Breast epithelium (tissue), 4 donors: ENCODE measurements at regions not wholly inside any gene's neighbourhood (a gene's known extent, or its start where the extent isn't known, plus 50 kb on each side); places are given as distances from the start of the nearest gene placed in this dataset.
A peak's percentile ranks its signal among the peaks of the same experiment; 100 is the strongest.

Experiments used
- DNase-seq, 2 donors: peaks; one replicate each; pipeline ENCODE4 v3.0.0-alpha.2; 2019; ENCODE audit warnings: low spot score in 2 of 2
- H3K27ac ChIP-seq, 2 donors: fragments of 200-600 bp; sonication (generic) in 1 of 2; one replicate each; pipeline ENCODE4 v1.5.1; 2016 to 2019; ENCODE audit warnings: mild to moderate bottlenecking in 1 of 2
- H3K27me3 ChIP-seq, 2 donors: fragments of 200-600 bp; sonication (generic) in 1 of 2; one replicate each; pipeline versions ENCODE4 v1.5.1 to v1.6.0; 2017 to 2019; ENCODE audit warnings: control low read depth in 1 of 2, mild to moderate bottlenecking in 1 of 2
- H3K36me3 ChIP-seq: fragments of 200-600 bp; one replicate; pipeline ENCODE4 v1.5.1; 2019
- H3K4me1 ChIP-seq, 2 donors: fragments of 200-600 bp; sonication (generic); one replicate each; pipeline ENCODE4 v1.5.1; 2016 to 2019; ENCODE audit warnings: control low read depth in 1 of 2
- H3K4me3 ChIP-seq, 3 donors: fragments of 200-600 bp; sonication (generic); 1 replicate in 2 of 3; 2 replicates in 1 of 3; pipeline ENCODE4 v1.5.1; 2016 to 2019; ENCODE audit warnings: mild to moderate bottlenecking in 3 of 3, moderate library complexity in 2 of 3
- H3K9me3 ChIP-seq, 2 donors: fragments of 200-600 bp; sonication (generic) in 1 of 2; one replicate each; pipeline ENCODE4 v1.5.1; 2016 to 2019; ENCODE audit warnings: control low read depth in 1 of 2
- CTCF ChIP-seq, 3 donors: fragments of 450-650 bp; IDR thresholded peaks; one replicate each; pipeline ENCODE4 v1.5.1; 2016 to 2017; ENCODE audit warnings: antibody characterized with exemption in 3 of 3, mild to moderate bottlenecking in 3 of 3, moderate library complexity in 3 of 3
- POLR2A ChIP-seq: fragments of 450-650 bp; IDR thresholded peaks from one replicate; pipeline ENCODE4 v1.6.1; 2016; ENCODE audit warnings: antibody characterized with exemption, mild to moderate bottlenecking, moderate library complexity
- POLR2AphosphoS5 ChIP-seq, 3 donors: sonication (generic); formaldehyde crosslinking; IDR thresholded peaks; one replicate each; pipeline ENCODE4 v1.6.1; 2017; ENCODE audit warnings: antibody characterized with exemption in 3 of 3
- intact Hi-C: fragments of 100-400 bp; cut with DNase I; formaldehyde crosslinking; loops from one replicate; pipeline ENCODE4 v1.15.1; 2023; ENCODE audit warnings: low total_unique reads

DNA sequence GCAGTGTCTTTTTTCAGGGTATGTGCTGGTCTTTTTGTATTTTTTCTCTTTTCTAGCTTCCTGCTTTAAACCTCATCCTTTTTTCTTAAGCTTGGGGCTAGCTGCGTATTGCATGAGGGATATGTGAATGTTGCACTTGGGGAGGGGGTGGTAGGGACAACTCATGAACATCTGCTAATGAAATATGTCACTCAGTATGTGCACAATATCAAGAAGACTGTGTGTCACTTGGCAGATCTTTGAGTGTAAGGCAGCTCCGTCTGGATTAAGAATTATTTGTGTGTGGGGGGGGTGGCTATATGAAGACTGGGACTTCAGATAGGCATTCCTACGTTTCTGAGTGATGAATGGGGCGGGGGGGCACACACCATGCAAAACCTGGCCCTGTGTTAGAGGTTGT is 170.4 kb upstream of the CACNA1E start:
- intact Hi-C loops = no loop called here
- Histone ChIP-seq H3K9me3 (no peaks in the 10 kb centered on the region), H3K4me1 (no peaks in the 10 kb centered on the region), H3K4me3 (no peak overlapping the region), H3K27ac (no peak overlapping the region), H3K36me3 (no peaks in the 10 kb centered on the region), H3K27me3 (peaks cover 1 to 58% of the 10 kb centered on the region in 2 donors)
- TF ChIP-seq CTCF (IDR thresholded peaks at IDR 0.05) = no peak
- no peak for TF ChIP-seq POLR2A
- no peak for TF ChIP-seq POLR2AphosphoS5 (IDR thresholded peaks at IDR 0.05)
- no peak for DNase-seq

GRCh38 chr1:181313466-181313865 is 169.9 kb upstream of the CACNA1E start:
- H3K27me3 ChIP-seq = peaks cover 3 to 63% of the 10 kb centered on the region in 2 donors
- H3K4me3 ChIP-seq = no peak overlapping the region
- TF ChIP-seq POLR2AphosphoS5 (IDR thresholded peaks at IDR 0.05) (no peak), POLR2A (no peak), CTCF (IDR thresholded peaks at IDR 0.05) (no peak)
- no peaks in the 10 kb centered on the region for H3K9me3 ChIP-seq
- DNase-seq = no peak
- H3K27ac ChIP-seq = no peak overlapping the region
- intact Hi-C loops = no loop called here
- no peaks in the 10 kb centered on the region for H3K4me1 ChIP-seq
- no peaks in the 10 kb centered on the region for H3K36me3 ChIP-seq

DNA sequence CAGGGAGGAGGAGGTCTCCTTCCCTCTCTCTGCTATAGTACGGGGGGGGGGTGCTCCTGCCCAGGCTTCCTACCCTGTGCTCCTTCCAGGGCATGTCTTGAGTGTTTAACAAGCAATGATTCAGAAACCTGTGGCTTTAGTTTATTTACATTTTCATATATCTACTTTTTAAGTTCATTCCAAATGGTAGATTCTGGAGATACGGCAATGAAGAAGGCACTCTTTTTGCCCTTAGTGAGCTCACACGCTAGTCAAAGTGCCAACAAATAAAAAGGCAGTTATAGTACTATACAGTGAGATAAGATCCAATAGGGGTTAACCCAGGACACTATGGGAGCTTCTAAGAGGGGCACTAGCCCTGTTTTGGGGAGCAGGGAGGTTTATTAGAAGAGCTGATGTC is 169.3 kb upstream of the CACNA1E start:
- no peaks in the 10 kb centered on the region for H3K4me1 ChIP-seq
- H3K27me3 ChIP-seq = peaks cover 3 to 69% of the 10 kb centered on the region in 2 donors
- DNase-seq = no peak
- intact Hi-C loops = no loop called here
- TF ChIP-seq CTCF (IDR thresholded peaks at IDR 0.05) = no peak
- no peaks in the 10 kb centered on the region for H3K36me3 ChIP-seq
- H3K27ac ChIP-seq = no peak overlapping the region
- H3K4me3 ChIP-seq = no peak overlapping the region
- H3K9me3 ChIP-seq = no peaks in the 10 kb centered on the region

GRCh38 chr1:181314959-181315358 is 168.4 kb upstream of the CACNA1E start:
- Histone ChIP-seq H3K27ac (no peak overlapping the region), H3K9me3 (no peaks in the 10 kb centered on the region), H3K27me3 (peaks cover 3 to 78% of the 10 kb centered on the region in 2 donors), H3K36me3 (no peaks in the 10 kb centered on the region), H3K4me3 (no peak overlapping the region), H3K4me1 (no peaks in the 10 kb centered on the region)
- no peak for DNase-seq
- TF ChIP-seq POLR2A = no peak
- intact Hi-C loops = no loop called here

DNA sequence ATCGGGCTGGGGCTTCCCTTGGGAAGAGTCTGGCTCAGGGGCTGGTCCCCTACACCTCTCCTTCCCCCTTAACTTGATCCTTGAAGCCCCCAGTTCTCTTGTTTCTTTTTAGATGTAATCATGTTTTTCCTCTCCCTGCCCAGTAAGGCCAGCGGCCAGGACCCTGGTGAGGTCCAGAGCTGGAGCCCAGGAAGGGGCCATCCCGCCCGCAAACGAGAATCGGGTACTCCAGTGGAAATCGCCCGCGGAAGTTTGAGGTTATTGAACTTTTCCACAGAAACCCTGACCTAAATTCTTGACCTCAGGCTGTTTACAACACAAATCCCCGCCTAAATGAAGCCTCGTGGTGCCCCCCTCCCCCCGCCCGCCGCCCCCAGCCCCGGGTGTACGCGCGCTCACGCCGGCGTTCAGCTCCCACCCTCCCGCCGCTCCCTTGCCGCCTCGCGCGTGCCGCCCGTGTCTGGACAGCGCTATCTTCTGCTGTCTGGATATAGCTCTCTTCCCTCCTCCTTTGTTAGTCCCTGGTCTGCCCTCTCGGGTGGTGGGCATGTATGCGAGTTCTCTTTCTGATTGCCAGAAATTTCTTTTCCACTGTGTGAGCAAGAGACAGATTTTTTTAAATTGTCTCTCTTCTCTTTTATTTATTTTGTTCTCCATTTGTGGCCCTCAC is 165.9 kb upstream of the CACNA1E start:
- H3K4me3 ChIP-seq = peak overlapping the region in 1 of 3 donors; percentile 8
- H3K36me3 ChIP-seq = no peaks in the 10 kb centered on the region
- H3K9me3 ChIP-seq = no peaks in the 10 kb centered on the region
- H3K27ac ChIP-seq = no peak overlapping the region
- no peak for DNase-seq
- H3K4me1 ChIP-seq = no peaks in the 10 kb centered on the region
- intact Hi-C loops = no loop called here
- peaks cover 3 to 84% of the 10 kb centered on the region in 2 donors for H3K27me3 ChIP-seq
- TF ChIP-seq CTCF (IDR thresholded peaks at IDR 0.05) (no peak), POLR2A (no peak), POLR2AphosphoS5 (IDR thresholded peaks at IDR 0.05) (no peak)
